ENCODE measurements at regions not wholly inside any gene's neighbourhood (a gene's known extent, or its start where the extent isn't known, plus 50 kb on each side); places are given as distances from the start of the nearest gene placed in this dataset.
"Not testable (repeated sequence)": the region's sequence is repeated elsewhere in the genome, so short reads cannot be mapped to it uniquely, and the experiment has no call there.

DNA sequence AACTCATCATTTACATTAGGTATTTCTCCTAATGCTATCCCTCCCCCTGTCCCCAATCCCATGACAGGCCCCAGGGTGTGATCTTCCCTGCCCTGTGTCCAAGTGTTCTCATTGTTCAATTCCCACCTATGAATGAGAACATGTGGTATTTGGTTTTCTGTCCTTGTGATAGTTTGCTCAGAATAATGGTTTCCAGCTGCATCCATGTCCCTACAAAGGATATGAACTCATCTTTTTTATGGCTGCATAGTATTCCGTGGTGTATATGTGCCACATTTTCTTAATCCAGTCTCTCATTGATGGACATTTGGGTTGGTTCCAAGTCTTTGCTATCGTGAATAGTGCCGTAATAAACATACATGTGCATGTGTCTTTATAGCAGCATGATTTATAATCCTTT lies 113.0 kb upstream of the CHD6 start:
- not testable (repeated sequence) for DNase-seq (ENCODE audit: low read depth in 2 of 3, low spot score in 1 of 3)

DNA sequence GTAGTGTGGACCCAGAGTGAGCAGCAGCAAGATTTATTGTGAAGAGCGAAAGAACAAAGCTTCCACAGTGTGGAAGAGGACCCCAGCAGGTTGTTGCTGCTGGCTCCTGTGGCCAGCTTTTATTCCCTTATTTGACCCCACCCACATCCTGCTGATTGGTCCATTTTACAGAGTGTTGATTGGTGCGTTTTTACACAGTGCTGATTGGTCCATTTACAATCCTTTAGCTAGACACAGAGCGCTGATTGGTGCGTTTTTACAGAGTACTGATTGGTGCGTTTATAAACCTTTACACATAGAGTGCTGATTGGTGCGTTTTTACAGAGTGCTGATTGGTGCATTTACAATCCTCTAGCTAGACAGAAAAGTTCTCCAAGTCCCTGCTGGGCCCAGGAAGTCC lies 109.5 kb upstream of the CHD6 start:
- DNase-seq (ENCODE audit: low read depth in 2 of 3, low spot score in 1 of 3): not testable (repeated sequence)

DNA sequence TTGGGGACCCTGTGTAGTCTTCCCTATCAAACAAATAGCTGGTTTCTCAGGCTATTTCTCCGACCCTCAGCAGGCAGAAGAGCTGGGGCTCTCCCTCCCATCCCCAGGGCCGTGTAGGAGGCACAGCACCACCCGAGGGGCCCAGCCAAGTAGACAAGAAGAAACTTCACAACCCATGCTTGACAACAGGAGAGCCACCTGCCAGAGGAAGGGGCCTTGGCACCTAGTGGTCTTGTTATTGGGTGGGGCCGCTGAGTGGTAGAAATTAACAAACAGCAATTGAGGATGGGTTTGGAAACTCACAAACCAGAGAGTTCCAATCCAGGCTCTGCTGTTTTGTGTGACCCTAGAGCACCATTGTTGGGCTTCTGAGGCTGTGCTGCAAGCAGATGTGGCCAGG lies 108.5 kb upstream of the CHD6 start:
- DNase-seq (ENCODE audit: low read depth in 2 of 3, low spot score in 1 of 3): no peak

DNA sequence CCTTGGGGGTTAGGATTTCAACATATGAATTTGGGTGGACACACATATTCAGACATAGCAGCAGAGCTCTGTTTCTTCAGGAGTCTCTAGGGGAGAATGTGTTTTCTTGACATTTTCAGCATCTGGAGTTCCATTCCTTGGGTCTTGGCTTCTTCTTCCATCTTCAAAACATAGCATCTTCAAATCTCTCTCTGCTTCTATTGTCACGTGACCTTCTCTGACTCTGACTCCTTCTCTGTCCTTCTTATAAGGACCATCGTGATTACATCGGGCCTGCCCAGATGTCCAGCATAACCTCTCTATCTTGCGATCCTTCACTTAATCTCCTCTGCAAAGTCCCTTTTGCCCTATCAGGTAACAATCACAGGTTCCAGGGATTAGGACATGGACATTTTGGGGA lies 101.0 kb upstream of the CHD6 start:
- no peak for DNase-seq (ENCODE audit: low read depth in 2 of 3, low spot score in 1 of 3)

DNA sequence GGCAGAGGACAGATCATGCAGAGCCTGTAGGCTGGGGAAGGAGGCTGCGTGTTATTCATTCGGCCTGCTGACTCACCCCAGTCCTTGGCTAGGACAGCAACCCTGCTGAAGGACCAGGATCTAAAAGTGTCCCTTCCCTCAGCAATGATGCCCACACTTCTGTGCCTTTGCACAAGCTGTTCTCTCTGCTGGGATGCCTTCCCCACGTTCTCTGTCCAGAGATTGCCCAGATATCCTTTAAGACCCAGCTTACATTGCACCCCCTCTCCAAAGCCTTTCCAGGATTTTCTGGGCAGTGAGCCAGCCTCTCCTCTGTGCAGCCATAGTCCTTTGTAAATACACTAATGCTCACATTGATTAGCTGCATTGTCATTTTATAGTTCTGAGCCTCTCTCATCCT lies 99.3 kb upstream of the CHD6 start:
- no peak for DNase-seq (ENCODE audit: low read depth in 2 of 3, low spot score in 1 of 3)

DNA sequence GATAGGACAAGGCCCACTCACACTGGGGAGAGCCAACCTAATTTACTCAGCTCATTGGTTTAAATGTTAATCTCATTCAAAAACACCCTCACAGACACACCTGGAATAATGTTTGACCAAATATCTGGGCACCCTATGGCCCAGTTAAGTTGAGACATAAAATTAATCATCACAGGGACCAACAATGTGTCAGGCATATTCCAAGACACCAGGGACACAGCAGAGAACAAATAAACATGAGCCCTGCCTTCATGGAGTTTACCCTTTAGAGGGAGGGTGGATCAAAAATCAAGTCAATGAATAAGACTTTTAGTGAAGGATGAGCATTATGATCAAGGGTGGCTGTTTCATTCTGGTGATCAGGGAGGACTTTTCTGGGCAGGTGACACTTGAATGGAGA lies 98.7 kb upstream of the CHD6 start:
- no peak for DNase-seq (ENCODE audit: low read depth in 2 of 3, low spot score in 1 of 3)

DNA sequence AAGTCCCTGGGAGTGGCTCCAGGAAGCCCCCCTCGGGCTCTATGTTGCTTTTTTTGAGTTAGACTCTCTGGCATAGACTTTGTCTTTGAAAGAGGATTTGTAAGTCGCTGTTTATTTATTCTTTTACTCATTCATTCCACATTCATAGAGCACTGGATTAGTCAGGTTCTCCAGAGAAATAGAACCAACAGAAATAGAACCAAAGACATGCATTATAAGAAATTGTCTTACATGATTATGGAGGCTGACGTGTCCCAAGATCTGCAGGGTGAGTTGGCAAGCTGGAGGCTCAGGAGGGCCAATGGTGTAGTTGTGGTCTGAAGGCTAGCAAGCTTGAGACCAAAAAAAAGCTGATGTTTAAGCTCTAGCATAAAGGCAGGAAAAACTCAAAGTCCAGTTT lies 98.3 kb upstream of the CHD6 start:
- DNase-seq (ENCODE audit: low read depth in 2 of 3, low spot score in 1 of 3): no peak

DNA sequence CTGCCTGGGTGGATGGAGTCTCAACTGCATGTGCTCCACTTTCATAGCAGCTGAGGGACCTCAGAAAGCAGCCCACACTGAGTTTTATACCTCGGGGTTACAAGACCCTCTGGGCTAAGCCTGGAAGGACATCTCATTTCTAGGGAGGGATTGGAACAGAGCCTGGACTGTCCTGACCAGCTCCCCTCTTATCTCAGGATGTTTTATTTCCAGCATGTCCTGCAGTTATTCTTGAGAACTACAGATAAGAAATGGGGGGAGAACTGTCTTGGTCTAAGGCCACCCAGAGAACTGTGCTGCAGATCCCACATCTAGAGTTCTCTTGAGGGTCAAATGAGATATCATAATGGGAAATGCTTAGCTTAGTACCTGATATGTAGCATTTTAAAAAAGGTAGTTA lies 97.3 kb upstream of the CHD6 start:
- DNase-seq (ENCODE audit: low read depth in 2 of 3, low spot score in 1 of 3): no peak

DNA sequence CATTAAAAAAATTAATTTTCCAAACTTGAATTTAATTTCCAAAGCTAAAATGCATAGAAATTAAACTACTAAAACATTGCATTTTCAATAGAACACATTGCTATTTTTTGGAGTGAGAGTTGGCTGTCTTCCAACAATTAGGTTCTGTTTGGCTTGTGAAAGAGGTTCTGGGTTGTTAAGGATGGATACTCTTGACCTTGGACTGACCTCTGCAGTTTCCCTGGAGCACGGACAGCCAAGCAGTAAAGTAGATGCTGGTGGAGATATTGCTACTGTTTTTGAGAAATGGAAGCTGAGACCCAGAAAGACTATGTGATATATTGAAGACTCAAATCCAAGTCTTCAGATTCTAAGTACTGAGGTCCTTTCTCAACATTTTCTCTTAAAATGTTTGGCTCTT lies 95.9 kb upstream of the CHD6 start:
- no peak for DNase-seq (ENCODE audit: low read depth in 2 of 3, low spot score in 1 of 3)

DNA sequence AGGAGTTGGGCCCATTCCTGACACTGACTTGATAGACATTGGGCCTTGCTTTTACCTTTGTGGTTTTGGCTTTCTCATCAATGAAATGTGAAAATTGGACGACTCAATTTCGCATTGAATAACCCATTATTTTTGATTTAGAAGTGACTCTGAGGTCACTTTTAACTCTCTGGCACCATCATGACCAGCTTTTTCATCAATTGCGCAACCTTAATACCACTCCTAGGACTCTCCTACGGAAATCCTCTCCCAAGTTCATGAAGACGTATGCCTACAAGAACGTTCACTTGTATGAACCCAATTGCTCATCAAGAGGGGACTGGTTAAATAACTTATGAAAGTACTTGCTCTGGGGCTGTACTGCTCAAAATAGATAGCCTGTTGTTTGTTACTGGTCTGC lies 86.7 kb upstream of the CHD6 start:
- no peak for DNase-seq (ENCODE audit: low read depth in 2 of 3, low spot score in 1 of 3)

DNA sequence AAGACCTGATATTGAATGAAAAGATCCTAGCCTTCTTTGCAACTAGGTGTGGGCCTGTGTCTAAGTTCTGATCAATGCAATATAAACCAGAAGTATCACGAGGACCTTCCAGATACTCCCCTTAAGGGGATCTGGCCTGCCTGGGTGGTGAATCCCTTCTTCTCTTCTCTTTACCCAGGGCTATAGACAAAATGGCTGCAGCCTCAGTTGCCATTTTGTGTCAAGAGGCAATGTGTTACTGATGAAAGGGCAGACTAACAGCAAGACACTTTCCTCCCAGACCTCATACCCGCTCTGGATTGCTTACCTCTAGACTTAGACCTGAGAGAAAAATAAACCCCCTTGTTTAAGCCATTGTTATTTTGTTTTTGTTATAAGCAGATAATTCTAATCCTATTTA lies 84.5 kb upstream of the CHD6 start:
- no peak for DNase-seq (ENCODE audit: low read depth in 2 of 3, low spot score in 1 of 3)

DNA sequence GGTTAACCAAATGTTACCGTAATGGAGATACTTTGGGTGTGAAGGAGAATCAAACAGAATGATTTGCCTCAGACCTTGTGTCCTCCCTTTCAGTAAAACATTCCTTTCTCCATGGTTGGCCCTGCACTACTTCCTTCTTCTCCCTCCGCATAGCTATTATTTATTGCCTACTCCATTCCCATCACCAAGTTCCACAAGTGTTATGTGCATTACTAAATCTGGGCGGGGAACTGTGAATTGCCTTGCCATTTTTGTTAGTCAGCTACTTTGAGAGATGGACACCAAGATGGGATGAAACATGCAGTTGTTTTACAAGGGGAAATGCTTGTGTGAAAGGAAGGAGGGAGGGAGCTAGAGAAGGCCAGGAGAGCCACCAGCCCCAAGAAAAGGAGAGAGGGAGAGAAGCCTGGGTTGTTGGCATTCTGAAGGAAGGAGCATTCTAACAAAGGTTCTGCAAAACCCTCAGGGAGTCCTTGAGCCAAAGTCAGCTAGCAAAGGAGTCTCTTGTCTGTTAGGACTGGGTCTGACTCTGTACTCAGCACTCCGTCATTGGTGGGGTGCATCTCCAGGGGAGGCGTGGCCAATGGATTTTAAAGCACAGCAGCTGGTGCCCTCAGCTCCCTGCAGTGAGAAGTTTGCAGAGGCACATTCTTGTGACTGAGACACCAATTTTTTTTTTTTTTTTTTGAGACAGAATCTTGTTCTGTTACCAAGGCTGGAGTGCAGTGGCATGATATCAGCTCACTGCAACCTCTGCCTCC lies 83.6 kb upstream of the CHD6 start:
- DNase-seq (ENCODE audit: low read depth in 2 of 3, low spot score in 1 of 3): no peak

DNA sequence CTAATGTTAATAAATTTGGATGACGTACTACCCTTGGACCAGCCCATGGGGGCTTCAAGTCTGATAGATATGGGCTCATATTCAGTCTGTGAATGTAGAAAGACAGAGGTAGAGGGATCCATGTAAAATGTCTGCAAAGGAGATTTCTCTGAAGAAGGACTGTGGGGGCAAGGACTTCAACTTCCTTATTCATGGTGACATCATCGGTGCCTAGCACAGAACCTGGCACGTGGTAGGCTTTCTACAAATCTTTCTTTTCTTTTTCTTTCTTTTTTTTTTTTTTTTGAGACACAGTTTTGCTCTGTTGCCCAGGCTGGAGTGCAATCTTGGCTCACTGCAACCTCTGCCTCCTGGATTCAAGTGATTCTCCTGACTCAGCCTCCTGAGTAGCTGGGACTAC lies 81.5 kb upstream of the CHD6 start:
- not testable (repeated sequence) for DNase-seq (ENCODE audit: low read depth in 2 of 3, low spot score in 1 of 3)

DNA sequence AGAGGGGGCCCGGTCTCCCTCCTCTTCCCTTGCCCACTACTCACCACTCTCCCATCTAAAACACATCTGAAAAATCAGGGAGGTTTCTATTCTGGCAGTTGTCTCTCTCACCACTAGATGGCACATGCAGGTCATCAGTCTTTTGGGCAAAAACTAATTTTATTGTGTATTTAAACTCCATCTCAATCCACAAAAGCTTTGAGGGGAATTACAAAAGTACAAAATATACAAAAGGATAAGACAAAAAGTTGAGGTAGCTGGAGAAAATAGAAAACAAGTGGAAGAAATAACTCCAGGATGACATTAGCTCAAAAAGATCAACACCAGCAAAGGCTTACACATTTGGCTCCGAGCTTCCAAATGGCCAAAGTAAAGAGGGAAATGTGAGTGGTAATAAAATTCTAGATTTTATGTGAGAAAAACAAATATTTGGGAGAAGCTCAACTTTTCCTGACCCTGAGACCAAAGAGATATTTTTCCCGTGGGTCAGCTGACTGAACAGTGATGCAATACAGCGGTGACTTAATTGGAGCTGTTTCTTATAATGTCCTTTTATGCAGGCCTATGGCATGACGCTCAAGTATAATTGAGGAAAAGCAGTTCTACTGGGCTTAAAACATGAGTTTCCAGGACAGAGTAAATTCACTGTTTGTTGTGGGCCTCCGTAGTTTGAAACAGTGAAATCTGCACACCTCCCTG lies 79.8 kb upstream of the CHD6 start:
- DNase-seq (ENCODE audit: low read depth in 2 of 3, low spot score in 1 of 3): peak in 1 of 3 donors; percentile 30

DNA sequence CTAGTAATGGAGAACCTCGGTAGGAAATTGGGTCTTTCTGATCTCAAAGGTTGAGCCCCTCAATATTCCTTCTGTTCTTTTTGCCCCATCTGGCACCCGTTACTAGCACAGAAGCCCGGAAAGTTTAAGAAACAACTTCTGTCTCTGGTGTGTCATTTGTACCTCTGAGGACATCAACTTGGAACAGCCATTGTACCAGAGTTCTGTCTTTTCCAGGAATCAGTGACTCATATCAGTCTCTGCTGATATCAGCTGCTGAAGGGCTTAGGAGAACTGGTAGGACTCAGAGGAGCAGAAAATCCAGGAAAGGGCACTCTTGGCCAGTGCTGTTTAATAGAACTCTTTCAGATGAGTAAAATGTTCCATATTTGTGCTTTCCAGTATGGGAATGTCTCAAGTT lies 78.3 kb upstream of the CHD6 start:
- DNase-seq (ENCODE audit: low read depth in 2 of 3, low spot score in 1 of 3): no peak

DNA sequence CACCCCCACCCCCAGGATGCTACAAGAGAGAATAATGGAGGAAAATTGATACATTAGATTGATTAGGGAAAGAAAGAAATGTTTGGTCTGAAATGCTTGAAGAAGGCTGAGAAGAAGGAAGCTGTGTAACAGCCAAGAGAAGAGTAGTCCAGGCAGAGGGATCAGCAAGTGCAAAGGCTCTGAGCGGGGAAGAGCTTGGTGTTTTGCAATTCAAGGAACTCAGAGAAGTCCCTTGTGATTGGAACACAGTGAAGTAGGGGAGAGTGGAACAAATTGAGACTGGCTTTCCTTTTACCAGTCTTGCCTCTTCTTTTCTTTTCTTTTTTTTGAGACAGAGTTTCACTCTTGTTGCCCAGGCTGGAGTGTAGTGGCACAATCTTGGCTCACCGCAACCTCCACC lies 76.6 kb upstream of the CHD6 start:
- DNase-seq (ENCODE audit: low read depth in 2 of 3, low spot score in 1 of 3): no peak

DNA sequence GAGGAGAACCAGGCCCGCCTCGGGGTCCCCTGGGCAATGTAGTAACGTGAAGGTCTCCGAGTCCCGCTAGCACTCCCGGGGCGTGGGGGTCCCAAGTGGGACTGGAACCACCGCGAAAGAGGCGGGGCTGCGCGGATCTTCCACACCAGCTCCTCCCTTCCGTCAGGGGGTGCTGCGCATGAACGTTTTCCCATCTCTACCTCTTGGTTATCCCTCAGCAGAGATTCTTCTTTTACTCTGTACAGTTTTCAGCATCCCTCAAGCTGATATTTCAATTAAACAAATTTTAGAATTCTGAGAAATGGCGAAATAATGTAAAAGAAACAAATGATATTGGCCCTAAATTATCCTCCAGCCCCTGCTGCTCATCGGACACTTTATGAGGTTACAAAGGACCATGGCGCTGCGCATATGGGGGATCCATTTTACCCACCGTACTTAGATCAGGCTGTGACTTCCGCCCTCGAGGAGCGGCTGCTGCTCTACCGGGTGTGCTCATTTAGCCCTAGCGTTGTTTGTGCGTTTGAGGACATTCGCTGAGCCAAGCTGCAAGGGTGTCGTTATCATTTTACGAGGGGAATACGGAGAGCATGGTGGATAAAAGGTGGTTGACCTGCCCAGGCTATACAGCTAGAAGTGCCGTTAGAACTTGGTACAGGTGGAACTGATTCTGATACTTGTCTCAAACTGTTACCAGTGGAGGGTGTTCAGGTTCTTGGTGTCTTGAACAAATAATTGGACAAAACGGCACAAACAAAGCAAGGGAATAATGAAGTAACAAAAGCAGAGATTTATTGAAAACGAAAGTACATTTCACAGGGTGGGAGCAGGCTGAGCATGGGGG lies 75.2 kb upstream of the CHD6 start:
- peak; percentile 62 to 69 (median 62) for DNase-seq (ENCODE audit: low read depth in 2 of 3, low spot score in 1 of 3)

DNA sequence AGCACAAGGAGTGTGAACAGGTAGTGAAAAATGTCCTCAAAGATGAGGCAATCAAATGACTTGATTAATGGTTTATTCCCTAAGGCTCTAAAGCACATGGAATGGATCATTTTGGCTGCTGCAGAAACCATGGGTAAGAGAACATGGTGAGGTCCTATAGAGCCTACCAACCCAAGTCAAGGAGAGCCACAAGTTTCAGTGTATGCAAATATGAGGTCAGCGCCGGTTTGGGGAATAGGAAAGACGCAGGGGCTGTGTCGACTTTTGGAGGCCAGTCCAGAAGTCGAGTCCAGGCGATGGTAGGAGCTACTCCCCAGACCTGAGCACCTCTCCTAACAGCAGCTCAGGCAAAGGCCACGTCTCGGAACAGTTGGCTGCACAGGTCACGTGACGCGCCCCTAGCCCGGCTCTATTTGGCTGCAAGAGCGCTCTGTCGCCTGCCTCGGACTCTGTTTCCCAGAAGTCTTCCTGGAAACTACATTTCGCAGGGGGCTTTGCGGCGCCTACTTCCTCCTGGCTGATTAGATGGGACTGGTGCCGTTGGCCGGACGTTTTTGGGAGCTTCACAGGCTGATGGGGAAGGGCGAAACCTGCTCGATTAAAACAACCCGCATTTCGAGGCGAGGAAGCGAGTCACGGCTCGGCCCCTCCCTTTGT lies 74.4 kb upstream of the CHD6 start:
- DNase-seq (ENCODE audit: low read depth in 2 of 3, low spot score in 1 of 3): peak; percentile 60 to 65 (median 62)

DNA sequence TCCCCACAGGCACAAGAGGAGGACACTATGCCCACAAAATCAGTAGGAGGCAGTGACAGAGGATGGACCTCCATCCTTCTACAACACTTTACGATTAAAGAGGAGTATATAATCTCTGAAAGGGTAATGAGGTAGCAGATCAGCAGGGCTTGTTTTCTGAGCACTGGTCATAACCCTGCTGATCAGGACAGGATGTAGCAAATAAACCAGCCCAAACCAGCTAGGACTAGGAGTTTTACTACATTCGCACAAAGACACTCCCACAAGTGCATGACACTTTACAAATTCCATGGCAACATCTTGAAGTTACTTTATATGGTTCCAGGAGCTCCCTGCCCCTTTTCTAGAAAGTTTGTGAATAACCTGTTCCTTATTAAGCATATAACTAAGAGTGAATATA lies 73.3 kb upstream of the CHD6 start:
- DNase-seq (ENCODE audit: low read depth in 2 of 3, low spot score in 1 of 3): no peak

DNA sequence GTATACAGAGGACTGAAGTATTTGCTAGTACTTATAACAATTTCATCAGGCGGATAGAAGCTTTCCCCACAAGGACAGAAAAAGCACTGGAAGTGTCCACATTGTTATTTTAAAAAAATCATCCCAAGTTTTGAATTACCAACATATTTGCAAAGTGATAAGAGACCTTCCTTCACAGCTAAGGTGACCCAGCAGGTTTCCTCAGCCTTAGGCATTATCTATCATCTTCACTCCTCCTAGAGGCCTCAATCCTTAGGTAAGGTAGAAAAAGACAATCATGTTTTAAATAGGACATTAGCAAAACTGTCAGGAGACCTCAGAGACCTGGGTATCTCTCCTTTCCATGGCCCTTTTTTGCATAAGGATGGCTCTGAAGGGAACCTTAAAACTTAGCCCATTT lies 72.5 kb upstream of the CHD6 start:
- no peak for DNase-seq (ENCODE audit: low read depth in 2 of 3, low spot score in 1 of 3)

DNA sequence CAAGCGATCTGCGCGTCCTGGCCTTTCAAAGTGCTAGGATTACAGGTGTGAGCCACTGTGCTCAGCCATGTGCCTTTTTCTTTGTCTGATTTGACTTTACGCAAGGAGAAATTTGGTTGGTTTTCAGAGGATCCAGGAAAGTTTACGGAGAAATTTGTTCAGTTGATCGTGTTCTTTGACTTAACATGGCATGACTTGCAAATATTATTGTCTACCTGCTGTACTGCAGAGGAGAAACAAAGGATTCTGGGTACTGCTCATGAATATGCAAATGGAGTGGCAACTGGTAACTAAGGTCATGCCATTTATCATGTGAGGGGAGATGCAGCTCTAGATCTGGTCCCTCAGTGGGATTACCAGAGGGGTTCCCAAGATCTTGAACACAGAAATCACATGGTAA lies 68.8 kb upstream of the CHD6 start:
- no peak for DNase-seq (ENCODE audit: low read depth in 2 of 3, low spot score in 1 of 3)

DNA sequence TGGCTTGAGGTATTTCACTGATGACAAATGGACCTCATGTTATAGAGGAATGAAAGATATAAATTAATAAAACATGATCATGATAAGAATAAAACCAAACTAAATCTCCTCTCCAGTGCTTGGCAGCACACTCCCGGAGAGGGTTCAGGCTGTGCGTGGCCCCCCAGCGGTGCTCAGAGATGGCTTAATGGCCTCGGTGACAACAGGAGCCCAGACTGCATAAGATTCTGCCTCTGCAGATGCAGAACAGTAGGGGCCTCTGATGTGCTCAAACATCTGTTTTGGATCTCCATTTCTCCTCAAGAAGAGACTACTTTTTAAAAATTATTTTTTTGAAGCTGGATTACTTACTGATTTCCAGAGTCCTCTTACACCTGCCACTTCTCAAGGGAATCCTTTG lies 67.0 kb upstream of the CHD6 start:
- DNase-seq (ENCODE audit: low read depth in 2 of 3, low spot score in 1 of 3): not testable (repeated sequence)
